ENCODE measurements at regions not wholly inside any gene's neighbourhood (a gene's known extent, or its start where the extent isn't known, plus 50 kb on each side); places are given as distances from the start of the nearest gene placed in this dataset.
"Not testable (repeated sequence)": the region's sequence is repeated elsewhere in the genome, so short reads cannot be mapped to it uniquely, and the experiment has no call there.

DNA sequence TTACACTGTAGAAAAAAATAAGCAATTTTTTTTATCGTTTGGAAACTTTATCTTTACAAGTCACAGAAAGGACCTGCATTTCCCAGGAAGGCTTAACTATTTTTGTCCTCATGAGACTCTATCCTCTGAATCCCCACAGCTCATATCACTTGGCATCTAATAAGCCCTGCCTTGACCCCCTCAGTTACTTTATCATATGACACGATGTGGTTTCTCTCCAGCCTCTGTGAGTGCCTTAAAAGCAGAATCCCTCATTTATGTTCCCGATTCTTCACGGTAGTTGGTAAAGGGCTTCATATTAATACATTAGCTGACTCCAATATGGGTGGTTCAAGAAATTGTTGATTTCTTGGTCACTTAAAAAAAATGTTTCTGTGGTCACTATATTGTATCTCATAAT, 296.6 kb upstream of the GRAMD2B start:
- Histone ChIP-seq H3K4me3 (ENCODE audit: low read length) (no peak overlapping the region), H3K27ac (ENCODE audit: low read length) (no peak overlapping the region), H3K27me3 (ENCODE audit: control insufficient read depth, insufficient read depth, low read length) (peaks cover 3% of the 10 kb centered on the region), H3K36me3 (ENCODE audit: control insufficient read depth, insufficient read depth, low read length) (no peaks in the 10 kb centered on the region), H3K4me1 (ENCODE audit: control insufficient read depth, insufficient read depth, low read length) (no peaks in the 10 kb centered on the region), H3K9me3 (ENCODE audit: control insufficient read depth, low read depth, low read length) (no peaks in the 10 kb centered on the region)
- 100% methylated on average over 3 of the region's 4 CpGs for WGBS (ENCODE audit: insufficient coverage, low lambda C conversion rate)
- no peak for DNase-seq

DNA sequence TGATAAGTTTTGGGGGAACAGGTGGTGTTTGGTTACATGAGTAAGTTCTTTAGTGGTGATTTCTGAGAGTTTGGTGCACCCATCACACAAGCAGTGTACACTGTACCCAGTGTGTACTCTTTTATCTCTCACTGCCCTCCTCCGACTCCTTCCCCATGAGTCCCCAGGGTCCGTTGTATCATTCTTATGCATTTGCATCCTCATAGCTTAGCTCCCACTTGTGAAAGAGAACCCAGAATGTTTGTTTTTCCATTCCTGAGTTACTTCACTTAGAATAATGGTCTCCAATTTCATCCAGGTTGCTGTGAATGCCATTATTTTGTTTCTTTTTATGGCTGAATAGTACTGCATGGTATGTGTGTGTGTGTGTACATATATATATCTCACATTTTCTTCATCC, 295.8 kb upstream of the GRAMD2B start:
- not testable (repeated sequence) for H3K9me3 ChIP-seq (ENCODE audit: control insufficient read depth, low read depth, low read length); H3K4me1 ChIP-seq (ENCODE audit: control insufficient read depth, insufficient read depth, low read length); H3K4me3 ChIP-seq (ENCODE audit: low read length); H3K27me3 ChIP-seq (ENCODE audit: control insufficient read depth, insufficient read depth, low read length); H3K27ac ChIP-seq (ENCODE audit: low read length); H3K36me3 ChIP-seq (ENCODE audit: control insufficient read depth, insufficient read depth, low read length); DNase-seq
- WGBS (ENCODE audit: insufficient coverage, low lambda C conversion rate): 100% methylated on average over 1 of the region's 2 CpGs

GRCh38 chr5:126129431-126129830, 293.8 kb upstream of the GRAMD2B start:
- no peaks in the 10 kb centered on the region for H3K36me3 ChIP-seq (ENCODE audit: control insufficient read depth, insufficient read depth, low read length)

DNA sequence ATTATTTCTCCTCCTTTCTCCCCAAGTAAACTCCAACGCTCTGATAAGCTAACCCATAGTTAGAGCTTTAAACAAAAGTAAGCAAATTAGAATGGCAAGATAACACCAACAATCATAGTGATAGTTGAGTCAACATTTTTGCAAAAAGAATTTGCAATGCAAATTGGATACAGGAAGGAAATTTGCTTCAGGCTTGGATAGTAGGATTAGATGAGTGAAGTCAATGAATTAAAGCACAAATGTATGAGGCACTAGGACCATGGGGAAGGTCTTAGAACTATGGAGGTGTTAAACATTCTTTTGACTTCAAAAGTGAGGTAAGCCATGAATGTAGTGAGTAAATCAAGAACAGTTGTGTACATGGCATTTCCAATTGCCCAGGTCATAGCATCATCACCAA, 289.8 kb upstream of the GRAMD2B start:
- Histone ChIP-seq H3K9me3 (ENCODE audit: control insufficient read depth, low read depth, low read length) (no peaks in the 10 kb centered on the region), H3K36me3 (ENCODE audit: control insufficient read depth, insufficient read depth, low read length) (no peaks in the 10 kb centered on the region), H3K4me3 (ENCODE audit: low read length) (no peak overlapping the region), H3K27me3 (ENCODE audit: control insufficient read depth, insufficient read depth, low read length) (no peaks in the 10 kb centered on the region), H3K4me1 (ENCODE audit: control insufficient read depth, insufficient read depth, low read length) (no peaks in the 10 kb centered on the region), H3K27ac (ENCODE audit: low read length) (no peak overlapping the region)
- no CpG with 5 or more reads among the region's 1 CpG for WGBS (ENCODE audit: insufficient coverage, low lambda C conversion rate)
- no peak for DNase-seq

More at GRCh38 chr5:126129431-126129830, 293.8 kb upstream of the GRAMD2B start:
- Histone ChIP-seq H3K27ac (ENCODE audit: low read length) (no peak overlapping the region), H3K27me3 (ENCODE audit: control insufficient read depth, insufficient read depth, low read length) (no peaks in the 10 kb centered on the region), H3K9me3 (ENCODE audit: control insufficient read depth, low read depth, low read length) (no peaks in the 10 kb centered on the region), H3K4me1 (ENCODE audit: control insufficient read depth, insufficient read depth, low read length) (no peaks in the 10 kb centered on the region), H3K4me3 (ENCODE audit: low read length) (no peak overlapping the region)
- no CpG with 5 or more reads among the region's 2 CpGs for WGBS (ENCODE audit: insufficient coverage, low lambda C conversion rate)
- DNase-seq: no peak

DNA sequence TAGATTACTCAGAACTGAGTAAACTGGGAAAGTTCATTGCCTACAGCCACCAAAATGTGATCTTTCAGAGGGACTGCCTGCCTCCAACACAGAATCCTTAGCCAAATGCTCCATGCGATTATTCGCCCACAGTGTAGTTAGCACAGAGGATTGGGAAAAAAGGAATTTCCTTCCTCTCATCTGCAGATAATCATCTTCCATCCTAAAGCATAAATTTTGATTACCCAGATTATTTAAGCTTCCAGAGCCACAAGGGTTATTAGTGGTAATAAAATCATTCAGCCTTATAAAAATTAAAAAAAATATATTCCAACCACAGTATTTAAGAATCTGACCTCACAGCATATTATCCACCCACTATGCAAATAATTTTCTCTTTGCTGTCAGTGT, 285.3 kb upstream of the GRAMD2B start:
- Histone ChIP-seq H3K4me1 (ENCODE audit: control insufficient read depth, insufficient read depth, low read length) (no peaks in the 10 kb centered on the region), H3K27me3 (ENCODE audit: control insufficient read depth, insufficient read depth, low read length) (no peaks in the 10 kb centered on the region), H3K36me3 (ENCODE audit: control insufficient read depth, insufficient read depth, low read length) (no peaks in the 10 kb centered on the region), H3K9me3 (ENCODE audit: control insufficient read depth, low read depth, low read length) (no peaks in the 10 kb centered on the region), H3K4me3 (ENCODE audit: low read length) (no peak overlapping the region), H3K27ac (ENCODE audit: low read length) (no peak overlapping the region)
- no peak for DNase-seq
- no CpG with 5 or more reads among the region's 2 CpGs for whole genome bisulfite sequencing (ENCODE audit: insufficient coverage, low lambda C conversion rate)

DNA sequence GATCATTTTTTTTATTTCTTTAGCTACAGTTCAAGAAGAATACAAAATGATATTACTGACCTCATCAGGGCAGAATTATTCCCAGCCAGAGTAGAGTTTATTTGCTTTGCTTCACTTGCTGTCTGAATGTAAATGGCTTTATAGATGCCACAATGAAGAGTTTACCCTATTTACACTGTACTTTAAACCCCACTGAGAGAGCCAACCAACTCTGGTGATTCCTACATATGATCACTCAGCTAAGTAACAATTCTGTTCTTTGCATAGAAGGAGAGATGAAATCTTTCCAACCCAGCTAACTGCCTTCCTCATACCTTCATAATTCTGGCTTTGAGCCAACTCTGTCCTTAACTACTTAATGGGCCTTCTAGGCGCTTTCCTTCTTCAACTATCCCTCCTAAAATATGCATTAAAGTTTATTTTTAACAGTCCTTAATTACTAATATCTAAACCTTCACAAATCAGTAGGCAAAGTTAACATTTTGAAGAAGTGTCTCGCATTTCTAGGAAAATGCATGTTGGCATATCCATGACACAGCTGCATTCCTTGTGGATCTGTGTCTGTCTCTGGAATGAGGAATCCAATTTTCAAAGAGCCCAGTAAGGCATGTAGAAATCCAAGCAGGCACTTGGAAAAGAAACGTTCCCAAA, 284.8 kb upstream of the GRAMD2B start:
- Histone ChIP-seq H3K27ac (ENCODE audit: low read length) (no peak overlapping the region), H3K36me3 (ENCODE audit: control insufficient read depth, insufficient read depth, low read length) (no peaks in the 10 kb centered on the region), H3K4me3 (ENCODE audit: low read length) (no peak overlapping the region), H3K9me3 (ENCODE audit: control insufficient read depth, low read depth, low read length) (no peaks in the 10 kb centered on the region), H3K4me1 (ENCODE audit: control insufficient read depth, insufficient read depth, low read length) (no peaks in the 10 kb centered on the region), H3K27me3 (ENCODE audit: control insufficient read depth, insufficient read depth, low read length) (no peaks in the 10 kb centered on the region)
- WGBS (ENCODE audit: insufficient coverage, low lambda C conversion rate): 43% methylated on average over 2 of the region's 3 CpGs
- DNase-seq: peak; percentile 2 to 25

DNA sequence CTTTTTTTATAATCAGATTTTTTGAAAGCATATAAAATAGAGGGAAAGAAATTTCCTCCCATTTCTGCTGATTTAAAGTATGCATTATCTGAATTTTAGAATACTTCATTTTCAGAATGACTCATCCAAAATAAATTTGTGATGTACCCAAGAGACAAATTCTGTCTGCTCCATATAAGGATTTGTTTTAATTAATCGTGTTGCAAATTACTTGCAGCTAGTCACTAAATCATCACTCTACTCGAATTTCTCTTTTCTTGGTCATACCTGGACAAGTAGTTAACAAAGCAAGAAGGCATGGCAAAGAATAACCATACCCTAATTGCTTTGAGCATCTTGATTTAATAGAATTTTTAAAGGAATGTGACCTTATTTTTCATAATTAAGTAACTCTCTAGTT, 284.1 kb upstream of the GRAMD2B start:
- no peaks in the 10 kb centered on the region for H3K36me3 ChIP-seq (ENCODE audit: control insufficient read depth, insufficient read depth, low read length)
- WGBS (ENCODE audit: insufficient coverage, low lambda C conversion rate): 80% methylated on average over 1 of the region's 2 CpGs
- no peak overlapping the region for H3K27ac ChIP-seq (ENCODE audit: low read length)
- no peak for DNase-seq
- no peaks in the 10 kb centered on the region for H3K27me3 ChIP-seq (ENCODE audit: control insufficient read depth, insufficient read depth, low read length)
- H3K4me1 ChIP-seq (ENCODE audit: control insufficient read depth, insufficient read depth, low read length): no peaks in the 10 kb centered on the region
- H3K9me3 ChIP-seq (ENCODE audit: control insufficient read depth, low read depth, low read length): no peaks in the 10 kb centered on the region
- no peak overlapping the region for H3K4me3 ChIP-seq (ENCODE audit: low read length)

DNA sequence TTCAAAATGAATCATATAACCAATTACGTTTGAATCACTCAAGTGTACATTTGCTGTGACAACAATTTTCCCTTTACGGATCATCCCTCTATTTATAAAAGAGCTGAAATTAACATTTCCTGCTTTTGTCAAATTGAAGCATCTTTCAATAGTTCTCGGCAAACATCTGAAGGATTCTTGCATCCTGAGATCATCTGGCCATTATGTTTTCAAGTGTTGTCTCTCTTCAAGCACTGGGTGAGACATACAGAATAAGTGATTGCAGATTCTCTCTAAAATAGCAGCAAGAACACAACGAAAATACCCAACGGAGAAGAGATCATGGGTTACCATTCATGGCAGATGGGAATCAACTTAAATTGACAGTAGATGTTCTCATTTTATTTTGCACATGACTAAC, 283.4 kb upstream of the GRAMD2B start:
- no peaks in the 10 kb centered on the region for H3K36me3 ChIP-seq (ENCODE audit: control insufficient read depth, insufficient read depth, low read length)
- no peaks in the 10 kb centered on the region for H3K9me3 ChIP-seq (ENCODE audit: control insufficient read depth, low read depth, low read length)
- no peaks in the 10 kb centered on the region for H3K27me3 ChIP-seq (ENCODE audit: control insufficient read depth, insufficient read depth, low read length)
- H3K4me3 ChIP-seq (ENCODE audit: low read length): no peak overlapping the region
- H3K4me1 ChIP-seq (ENCODE audit: control insufficient read depth, insufficient read depth, low read length): no peaks in the 10 kb centered on the region
- DNase-seq: no peak
- WGBS (ENCODE audit: insufficient coverage, low lambda C conversion rate): 83% methylated on average over 2 of the region's 5 CpGs
- no peak overlapping the region for H3K27ac ChIP-seq (ENCODE audit: low read length)

GRCh38 chr5:126143622-126144021, 279.6 kb upstream of the GRAMD2B start:
- Histone ChIP-seq H3K27me3 (ENCODE audit: control insufficient read depth, insufficient read depth, low read length) (no peaks in the 10 kb centered on the region), H3K36me3 (ENCODE audit: control insufficient read depth, insufficient read depth, low read length) (no peaks in the 10 kb centered on the region), H3K9me3 (ENCODE audit: control insufficient read depth, low read depth, low read length) (no peaks in the 10 kb centered on the region), H3K4me3 (ENCODE audit: low read length) (no peak overlapping the region), H3K27ac (ENCODE audit: low read length) (no peak overlapping the region), H3K4me1 (ENCODE audit: control insufficient read depth, insufficient read depth, low read length) (no peaks in the 10 kb centered on the region)
- no CpG with 5 or more reads among the region's 2 CpGs for WGBS (ENCODE audit: insufficient coverage, low lambda C conversion rate)
- DNase-seq: no peak

DNA sequence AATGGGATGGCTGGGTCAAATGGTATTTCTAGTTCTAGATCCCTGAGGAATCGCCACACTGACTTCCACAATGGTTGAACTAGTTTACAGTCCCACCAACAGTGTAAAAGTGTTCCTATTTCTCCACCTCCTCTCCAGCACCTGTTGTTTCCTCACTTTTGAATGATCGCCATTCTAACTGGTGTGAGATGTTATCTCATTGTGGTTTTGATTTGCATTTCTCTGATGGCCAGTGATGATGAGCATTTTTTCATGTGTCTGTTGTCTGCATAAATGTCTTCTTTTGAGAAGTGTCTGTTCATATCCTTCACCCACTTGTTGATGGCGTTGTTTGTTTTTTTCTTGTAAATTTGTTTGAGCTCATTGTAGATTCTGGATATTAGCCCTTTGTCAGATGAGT, 272.9 kb upstream of the GRAMD2B start:
- not testable (repeated sequence) for DNase-seq; H3K4me1 ChIP-seq (ENCODE audit: control insufficient read depth, insufficient read depth, low read length); H3K27me3 ChIP-seq (ENCODE audit: control insufficient read depth, insufficient read depth, low read length); H3K4me3 ChIP-seq (ENCODE audit: low read length); H3K9me3 ChIP-seq (ENCODE audit: control insufficient read depth, low read depth, low read length); H3K36me3 ChIP-seq (ENCODE audit: control insufficient read depth, insufficient read depth, low read length); H3K27ac ChIP-seq (ENCODE audit: low read length)
- WGBS (ENCODE audit: insufficient coverage, low lambda C conversion rate): no CpG with 5 or more reads among the region's 3 CpGs

GRCh38 chr5:126155298-126155697, 267.9 kb upstream of the GRAMD2B start:
- H3K27me3 ChIP-seq (ENCODE audit: control insufficient read depth, insufficient read depth, low read length); H3K9me3 ChIP-seq (ENCODE audit: control insufficient read depth, low read depth, low read length); H3K36me3 ChIP-seq (ENCODE audit: control insufficient read depth, insufficient read depth, low read length); H3K4me3 ChIP-seq (ENCODE audit: low read length); H3K27ac ChIP-seq (ENCODE audit: low read length); H3K4me1 ChIP-seq (ENCODE audit: control insufficient read depth, insufficient read depth, low read length); DNase-seq: not testable (repeated sequence)
- no CpG with 5 or more reads among the region's 12 CpGs for WGBS (ENCODE audit: insufficient coverage, low lambda C conversion rate)
